ENCODE measurements at regions not wholly inside any gene's neighbourhood (a gene's known extent, or its start where the extent isn't known, plus 50 kb on each side); places are given as distances from the start of the nearest gene placed in this dataset.

DNA sequence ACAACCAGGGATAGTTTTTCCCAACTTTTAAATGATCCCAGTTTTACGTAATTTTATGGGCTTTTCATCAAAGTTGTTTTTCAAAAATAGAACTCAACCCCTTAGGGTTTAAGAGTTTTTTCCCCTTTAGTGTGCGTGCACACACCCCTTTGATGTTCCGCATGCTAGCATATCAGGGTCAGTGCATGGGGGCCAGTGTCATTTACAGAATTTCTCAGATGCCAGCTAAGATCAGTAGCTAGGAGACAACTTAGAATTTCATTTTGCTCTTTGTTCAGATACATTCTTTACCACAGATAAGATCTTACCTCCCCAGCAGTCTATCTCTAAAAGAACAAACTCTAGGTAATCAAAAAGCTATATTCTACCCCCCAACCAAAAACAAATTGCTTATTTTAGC is 238.5 kb upstream of the SASH1 start:
- no peak for DNase-seq (ENCODE audit: low read depth)

DNA sequence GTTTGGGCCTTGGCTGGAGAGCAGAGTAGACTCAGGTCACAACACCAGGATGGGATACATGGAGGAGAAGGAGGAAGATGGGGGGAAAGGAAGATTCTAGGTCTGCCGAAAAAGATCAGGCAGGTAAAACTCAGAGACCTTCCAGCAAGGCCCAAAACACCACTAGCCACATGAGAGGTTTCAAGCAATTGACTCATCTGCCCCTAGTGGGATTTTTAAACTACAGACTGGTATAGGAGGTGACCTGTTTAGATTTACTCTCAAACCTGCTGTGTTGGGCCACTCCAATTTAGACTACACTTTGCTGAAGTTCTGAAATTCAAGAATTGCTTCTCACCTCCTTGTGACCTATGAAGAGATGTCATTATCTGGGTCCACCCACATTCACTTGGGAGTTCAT is 236.9 kb upstream of the SASH1 start:
- no peak for DNase-seq (ENCODE audit: low read depth)

DNA sequence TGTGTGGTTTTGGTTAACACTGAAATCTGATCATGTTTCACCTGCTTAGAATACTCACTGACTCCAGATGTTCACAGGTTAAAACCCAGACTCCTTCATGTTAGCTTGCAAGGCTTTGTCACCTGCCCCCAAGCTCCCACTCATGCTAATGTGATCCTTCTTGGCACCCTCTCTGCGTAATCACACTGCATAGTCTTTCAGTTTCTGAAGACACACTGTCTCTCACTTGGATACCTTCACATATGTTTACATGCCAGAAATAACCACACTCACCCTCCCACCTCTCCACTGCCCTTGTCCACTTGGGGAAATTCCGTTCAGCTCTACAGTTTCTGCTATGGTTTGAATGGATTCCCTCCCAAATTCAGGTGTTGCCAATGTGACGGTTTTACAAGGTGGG is 234.7 kb upstream of the SASH1 start:
- no peak for DNase-seq (ENCODE audit: low read depth)

DNA sequence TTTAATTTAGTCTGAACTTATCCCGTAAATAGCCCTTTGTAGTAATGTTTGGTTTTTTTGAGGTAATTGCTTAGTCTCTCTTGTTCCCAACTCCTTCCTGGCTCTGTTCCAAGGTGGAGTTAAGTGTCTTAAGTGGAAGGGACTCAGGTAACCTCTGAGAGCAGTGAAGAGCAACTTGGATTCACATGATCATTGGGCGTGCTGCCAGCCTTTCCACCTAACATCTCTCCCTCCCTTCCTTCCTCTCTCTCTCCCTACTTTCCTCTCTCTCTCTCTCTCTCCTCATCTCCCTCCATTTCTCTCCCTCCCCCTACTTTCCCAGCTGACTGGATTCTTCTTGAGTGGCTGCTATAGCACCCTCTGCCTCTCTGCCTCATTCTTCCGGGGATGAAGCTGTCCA is 232.9 kb upstream of the SASH1 start:
- DNase-seq (ENCODE audit: low read depth): no peak

DNA sequence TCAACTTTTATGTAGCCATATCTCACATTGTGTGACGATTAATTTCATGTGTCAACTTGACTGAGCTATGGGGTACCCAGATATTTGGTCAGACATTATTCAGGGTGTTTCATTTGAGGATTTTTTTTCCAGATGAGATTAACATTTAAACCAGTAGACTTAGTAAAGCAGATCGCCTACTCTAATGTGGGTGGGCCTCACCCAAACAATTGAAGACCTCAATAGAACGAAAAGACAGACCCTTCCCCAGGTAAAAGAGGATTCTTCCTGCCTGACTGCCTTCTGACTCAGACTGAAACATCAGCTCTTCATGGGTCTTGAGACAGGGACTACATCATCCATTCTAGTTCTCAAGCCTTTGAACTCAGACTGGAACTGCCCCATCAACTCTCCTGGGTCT is 231.7 kb upstream of the SASH1 start:
- DNase-seq (ENCODE audit: low read depth): no peak

DNA sequence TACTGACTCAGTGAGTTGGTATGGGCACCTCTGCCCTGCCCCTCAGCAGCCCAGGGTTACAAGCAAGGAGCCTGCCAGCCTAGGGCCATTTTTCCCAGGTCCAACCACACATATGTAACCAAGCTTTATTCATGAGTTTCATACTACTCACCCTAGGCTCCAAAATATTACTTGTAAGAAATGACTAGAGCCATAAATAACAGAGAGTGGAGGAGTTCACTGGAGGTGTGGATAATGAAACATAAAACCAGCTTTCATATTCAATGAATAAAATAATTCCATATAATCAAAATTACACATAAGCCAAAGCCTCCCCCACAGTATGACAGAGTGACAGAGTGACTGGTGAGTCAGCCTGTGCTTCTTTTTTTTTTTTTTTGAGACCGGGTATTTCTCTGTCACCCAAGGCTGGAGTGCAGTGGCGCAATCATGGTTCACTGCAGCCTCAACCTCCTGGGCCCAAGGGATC is 229.8 kb upstream of the SASH1 start:
- no peak for DNase-seq (ENCODE audit: low read depth)

DNA sequence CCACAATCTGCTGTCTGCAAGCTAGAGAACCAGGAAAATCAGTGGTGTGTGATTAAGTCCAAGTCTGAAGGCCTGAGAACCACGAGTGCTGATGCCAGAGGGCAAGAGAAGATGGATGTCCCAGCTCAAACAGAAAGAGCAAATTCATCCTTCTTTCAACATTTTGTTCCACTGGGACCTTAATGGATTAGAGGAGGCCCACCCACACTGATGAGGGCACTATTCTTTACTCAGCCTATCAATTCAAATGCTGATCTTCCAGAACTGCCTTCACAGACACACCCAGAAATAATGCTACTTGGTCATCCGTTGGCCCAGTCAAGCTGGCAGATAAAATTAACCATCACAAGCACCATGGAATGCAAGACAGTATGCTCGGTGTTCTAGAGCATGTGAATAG is 226.6 kb upstream of the SASH1 start:
- no peak for DNase-seq (ENCODE audit: low read depth)

DNA sequence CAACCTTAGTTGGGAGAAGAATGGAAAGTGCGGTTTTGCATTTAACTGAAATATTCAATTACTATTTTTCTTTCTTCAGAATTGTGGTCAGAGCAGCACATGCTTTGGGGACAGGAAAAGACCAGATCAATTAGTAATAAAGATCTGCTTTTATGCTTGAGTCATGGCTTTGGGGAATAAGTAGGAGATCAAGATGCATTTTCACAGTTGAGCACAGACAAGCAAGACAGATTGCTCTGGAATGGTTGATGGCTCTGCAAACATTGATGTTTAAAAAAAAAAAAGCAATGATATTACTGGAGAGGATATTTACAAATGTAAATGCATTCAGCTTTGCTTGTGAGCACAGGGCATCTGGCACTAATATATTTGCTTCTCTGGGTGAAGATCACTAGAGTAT is 224.4 kb upstream of the SASH1 start:
- no peak for DNase-seq (ENCODE audit: low read depth)

DNA sequence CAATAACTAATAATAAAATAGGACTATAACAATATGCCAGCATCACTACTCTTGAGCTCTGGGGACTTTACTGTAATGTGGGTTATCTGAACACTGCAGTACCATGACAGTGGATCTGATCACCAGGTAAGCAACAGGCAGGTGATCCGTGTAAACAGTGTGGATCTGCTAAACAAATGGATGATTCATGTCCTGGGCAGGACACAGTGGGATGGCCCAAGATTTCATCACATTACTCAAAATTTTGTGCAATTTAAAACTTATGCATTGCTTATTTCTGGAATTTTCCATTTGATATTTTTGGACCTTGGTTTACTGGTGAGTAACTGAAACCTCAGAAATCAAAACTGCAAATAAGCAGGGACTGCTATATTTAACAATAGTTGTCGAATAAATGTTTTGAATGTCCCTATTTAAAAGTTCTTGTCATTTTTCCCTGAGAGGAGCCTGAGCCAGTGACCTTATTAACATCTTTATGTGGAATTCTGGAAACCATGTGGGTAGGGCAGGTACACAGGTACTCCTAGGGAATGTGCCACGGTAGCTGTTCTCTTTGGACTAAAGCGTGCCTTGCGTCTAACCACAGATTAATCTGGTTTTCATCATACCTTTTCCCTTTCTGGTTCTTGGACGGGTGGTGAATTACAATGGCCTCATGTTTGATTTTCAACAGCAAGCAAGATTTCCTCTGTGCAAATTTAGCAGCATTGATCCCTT is 214.5 kb upstream of the SASH1 start:
- peak; percentile 10 for DNase-seq (ENCODE audit: low read depth)

DNA sequence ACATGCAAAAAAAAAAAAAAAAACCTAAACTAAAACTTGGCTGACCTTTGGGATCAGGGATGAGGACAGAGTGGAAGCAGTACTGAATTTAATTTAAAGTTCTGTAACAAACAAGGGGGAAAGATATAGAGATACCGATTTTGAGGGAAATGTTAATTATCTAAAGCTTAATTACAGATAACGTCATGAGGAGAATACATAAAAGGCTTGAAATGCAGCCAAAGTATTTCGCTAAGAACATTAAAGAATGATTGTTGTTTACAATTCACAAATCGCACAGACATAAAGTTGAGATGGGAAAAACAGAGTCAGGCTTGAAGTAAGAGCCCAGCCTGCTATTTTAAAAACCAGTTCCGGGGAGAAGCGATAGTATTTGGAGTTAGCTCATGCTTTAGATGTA is 208.0 kb upstream of the SASH1 start:
- DNase-seq (ENCODE audit: low read depth): no peak

DNA sequence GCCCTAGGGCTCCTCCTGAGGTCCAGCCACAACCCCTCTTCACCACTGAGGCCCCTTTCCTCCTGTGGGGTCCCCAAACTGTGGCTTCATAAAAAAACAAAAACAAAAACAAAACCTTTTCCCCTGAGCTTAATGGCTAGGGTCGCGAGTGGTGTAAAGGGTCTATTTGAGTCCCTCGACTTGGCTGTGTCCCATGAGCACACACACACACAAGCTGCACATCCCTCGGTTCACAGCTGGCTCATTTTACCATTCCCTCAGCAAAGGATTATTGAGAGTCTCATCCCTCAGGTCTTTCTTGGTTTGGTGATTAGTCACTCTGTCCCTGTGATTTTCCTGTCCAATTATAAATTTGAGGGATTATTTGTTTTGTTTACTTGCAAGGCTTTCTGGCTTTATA is 206.1 kb upstream of the SASH1 start:
- DNase-seq (ENCODE audit: low read depth): no peak

DNA sequence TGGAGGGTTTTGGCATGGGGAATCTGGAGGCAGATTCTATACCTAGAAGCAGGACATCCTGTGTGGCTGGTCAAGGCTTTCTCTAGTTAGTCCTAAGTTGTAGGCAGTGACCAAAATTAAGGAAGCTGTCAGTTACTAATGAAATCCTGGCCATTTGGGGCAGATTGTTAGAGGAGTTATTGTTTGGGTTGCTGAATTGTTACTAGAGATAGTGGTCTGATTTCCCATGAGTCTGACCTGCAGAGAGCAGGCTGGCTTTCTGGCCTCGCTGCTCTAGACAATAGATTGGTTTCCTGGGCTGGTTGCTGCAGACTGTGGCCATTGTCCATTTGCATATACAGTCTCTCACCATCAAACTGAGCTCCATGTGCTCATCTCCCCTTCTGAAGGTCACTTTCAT is 205.0 kb upstream of the SASH1 start:
- no peak for DNase-seq (ENCODE audit: low read depth)

DNA sequence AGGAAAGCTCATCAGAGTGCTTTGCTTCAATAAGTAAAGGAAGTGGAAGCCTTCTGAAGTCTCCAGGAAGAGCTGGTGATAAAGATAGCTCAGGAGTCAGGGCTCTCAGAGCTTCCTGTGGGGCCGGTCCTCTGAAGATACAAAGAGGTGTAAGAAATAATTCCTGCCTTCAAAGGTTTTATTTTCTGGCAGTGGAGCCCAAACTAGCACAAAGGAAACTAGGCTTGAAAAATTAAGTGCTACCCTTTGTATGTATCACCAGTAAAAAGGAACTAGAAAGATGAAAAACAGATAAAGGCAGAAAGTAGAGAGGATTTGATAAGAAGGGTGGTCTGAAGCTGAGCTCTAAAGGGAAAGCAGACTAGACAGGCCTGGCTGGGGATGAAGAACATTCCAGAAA is 204.1 kb upstream of the SASH1 start:
- DNase-seq (ENCODE audit: low read depth): no peak

DNA sequence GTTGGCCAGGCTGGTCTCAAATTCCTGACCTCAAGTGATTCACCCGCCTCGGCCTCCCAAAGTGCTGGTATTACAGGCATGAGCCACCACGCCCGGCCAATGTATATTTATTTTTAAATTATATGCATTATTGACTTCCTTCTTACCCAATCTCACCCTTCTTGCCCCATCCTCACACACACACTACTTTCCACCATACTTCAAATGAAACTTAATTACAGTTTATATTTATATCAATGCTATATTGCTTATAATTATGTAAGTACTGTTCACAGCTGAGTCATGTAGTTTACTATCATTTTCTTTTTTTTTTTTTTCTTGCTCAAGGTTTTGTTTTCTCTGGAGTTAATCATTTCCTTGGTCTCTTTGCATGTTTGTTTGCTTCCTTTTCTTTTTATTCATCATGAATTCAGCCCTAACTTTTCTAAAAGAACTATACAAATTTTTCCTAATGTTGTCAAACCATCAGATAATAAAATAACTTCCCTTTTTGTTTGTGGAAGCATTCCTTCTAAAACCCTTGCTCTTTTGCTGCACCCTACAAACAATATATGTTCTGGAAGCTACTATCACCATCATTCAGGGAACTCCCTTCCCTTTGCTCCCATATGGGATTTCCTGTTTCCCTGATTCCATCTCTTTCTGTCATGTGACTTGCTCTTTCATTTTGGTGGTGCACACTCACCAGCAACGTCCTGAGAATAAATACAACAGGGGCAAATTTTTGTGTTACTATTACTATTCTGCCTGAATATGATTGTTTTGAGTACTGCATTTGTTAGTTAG is 201.7 kb upstream of the SASH1 start:
- peak; percentile 51 for DNase-seq (ENCODE audit: low read depth)

DNA sequence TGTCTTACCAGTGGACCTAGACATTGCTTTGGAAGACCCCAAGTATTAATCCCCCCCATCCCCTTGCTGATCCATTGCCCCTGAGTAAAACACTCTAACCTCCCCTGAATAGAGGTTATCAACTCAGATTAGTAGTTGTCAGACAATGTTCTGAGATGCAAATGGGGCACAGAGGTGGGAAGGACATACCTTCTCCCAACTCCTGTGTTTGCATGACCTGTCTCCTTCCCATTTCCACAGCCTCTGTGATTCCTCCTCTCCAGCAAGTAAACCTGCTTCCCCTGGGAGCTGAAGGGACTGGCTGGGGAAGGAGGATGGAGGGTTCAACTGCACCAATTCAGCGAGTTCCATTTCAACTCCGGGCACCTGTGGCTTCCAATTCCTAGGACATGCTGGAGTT is 199.8 kb upstream of the SASH1 start:
- DNase-seq (ENCODE audit: low read depth): no peak

DNA sequence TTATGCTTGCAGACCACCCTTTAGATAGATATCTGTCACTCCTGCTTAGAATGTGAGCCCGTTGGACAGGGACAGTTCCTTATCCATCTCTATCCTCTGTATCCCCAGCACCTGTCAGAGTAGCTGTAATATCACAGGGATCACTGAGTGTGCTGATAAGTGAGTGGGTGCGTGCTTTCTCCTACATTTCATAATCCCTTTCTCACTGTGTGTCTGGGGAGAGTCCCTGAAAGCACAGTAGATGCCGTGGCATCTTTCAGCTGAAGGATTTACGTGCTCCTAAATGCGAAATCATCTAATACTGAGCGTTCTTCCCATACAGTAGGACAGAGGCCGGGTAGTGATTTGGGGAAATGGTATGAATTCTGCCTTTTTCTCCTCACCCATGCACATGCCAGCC is 198.9 kb upstream of the SASH1 start:
- no peak for DNase-seq (ENCODE audit: low read depth)

DNA sequence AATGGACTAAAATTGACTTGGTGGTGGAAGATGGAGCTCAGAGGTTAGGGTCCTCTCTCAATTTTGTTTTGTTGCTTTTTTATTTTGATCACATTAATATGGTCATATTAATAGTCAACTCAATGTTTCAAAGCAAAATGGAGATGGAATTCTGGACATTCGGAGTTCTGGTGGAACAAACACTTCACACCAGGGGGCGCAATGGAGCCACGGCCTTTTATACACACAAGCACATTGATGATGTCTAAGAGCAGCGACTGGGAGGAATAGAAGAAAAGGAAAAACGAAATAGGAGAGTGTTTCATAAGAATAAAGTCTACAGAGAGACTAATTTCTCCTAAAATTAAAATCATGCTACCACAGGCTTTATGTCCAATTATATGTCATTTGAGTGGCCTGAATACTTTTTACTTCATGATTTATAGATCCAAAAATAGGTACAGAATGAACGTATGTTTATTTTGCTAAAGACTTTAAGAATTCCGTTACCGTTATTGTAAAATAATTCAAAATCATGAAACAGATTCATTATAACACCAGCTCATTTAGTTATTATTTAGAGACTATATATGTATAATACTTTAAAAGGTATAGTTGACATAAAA is 197.6 kb upstream of the SASH1 start:
- DNase-seq (ENCODE audit: low read depth): peak; percentile 83

DNA sequence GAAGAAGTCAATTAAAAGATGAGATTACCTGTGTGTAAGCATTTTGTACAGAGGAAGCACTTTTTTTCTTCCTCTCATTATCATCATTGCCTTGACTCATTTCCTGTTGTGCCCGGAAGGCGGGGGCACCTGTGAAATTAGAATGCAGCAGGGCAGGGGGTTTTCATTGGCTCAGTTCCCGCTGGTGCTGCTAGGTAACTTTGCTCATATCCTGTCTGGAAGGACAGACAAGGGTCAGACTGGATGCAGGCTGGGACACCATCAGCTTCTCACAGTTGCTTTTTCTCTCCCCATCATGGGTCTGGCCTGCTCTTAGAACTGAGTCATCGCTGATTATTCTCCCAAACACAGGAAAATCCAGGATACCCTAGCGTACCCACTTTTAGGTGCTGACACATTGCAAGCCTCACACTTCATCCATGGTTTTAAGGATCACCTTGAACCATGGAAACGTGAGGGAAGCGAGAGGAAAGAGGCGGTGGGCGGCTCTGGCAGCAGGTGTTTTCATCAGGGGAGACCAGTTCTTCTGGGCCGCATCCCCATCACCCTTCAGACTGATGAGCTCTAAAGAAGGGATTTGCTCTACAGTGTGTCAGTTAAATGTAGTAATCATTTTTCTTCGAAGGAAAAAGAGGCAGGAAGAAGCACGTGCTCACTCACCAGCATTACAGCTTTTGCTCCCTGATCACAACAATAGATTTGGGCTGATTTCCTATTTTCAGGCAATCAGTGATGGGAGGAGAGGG is 195.7 kb upstream of the SASH1 start:
- peak; percentile 72 for DNase-seq (ENCODE audit: low read depth)

DNA sequence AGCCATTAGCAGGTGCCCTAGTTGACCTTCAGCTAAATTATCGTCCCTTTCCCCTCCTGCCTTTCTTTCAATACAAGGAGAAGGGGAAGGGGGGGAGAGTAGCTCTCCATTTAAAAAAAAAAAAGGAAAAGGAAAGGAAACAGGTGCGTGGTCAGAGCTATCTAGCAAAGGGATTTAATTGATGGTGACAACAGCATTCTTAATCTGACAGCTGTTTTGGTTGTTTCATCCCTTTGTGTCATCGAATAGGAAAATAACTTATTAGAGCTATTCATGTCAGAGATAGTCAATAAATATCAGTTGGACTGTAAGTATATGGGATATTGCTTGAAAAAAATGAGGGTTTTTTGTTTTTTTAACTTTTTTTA is 195.2 kb upstream of the SASH1 start:
- no peak for DNase-seq (ENCODE audit: low read depth)

DNA sequence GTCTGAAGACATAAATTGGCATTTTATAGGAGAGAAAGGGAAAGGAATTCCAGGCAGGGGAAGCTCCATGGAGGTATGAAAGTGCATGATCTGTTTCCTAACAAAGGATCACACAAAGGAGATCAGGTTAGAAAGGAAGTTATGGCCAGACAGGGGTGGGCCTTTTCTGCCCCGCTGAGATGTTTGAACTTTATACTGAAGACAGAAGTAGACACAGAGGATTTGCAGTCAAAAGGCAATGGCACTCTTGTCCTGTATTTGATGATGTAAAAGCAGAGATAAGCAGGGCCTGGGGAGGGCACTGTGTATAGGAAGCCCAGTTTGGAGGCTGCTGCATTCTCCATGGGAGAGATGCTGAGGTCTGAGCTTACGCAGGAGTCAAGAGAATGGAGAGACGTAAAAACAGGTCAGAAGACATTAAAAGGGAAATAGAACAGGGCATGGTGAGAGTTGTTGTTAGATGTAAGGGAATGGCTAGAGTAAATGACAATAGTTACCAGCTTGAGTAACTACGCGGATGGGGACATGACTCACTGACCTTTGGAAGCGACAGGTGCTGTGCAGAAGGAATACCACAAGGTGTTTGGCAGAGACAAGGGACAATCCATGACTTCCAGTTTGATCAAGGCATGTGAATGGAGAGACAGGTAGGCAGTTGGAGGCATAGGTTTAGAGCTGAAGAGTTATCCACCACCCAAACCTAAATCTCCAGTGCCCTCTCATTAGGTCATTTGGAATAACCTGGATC is 190.6 kb upstream of the SASH1 start:
- DNase-seq (ENCODE audit: low read depth): no peak

DNA sequence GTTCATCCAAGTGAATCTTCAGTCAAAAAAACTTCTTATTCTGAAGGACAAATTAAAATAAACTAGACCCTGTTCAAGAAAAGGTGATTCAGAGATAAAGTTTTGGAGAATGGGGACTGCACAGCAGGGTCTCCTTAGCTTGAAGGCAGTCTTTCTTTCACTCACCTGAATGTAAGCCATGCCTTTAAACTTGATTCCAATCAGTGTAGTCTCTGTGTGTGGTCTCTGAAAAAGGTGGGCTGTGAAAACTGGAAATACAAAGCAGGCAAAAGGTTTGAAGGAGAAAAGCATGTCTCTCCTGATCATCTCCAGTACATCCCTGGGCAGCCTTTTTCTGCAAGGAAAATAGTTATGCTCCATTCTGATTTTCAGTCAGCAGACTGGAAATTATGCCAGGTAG is 188.0 kb upstream of the SASH1 start:
- no peak for DNase-seq (ENCODE audit: low read depth)

DNA sequence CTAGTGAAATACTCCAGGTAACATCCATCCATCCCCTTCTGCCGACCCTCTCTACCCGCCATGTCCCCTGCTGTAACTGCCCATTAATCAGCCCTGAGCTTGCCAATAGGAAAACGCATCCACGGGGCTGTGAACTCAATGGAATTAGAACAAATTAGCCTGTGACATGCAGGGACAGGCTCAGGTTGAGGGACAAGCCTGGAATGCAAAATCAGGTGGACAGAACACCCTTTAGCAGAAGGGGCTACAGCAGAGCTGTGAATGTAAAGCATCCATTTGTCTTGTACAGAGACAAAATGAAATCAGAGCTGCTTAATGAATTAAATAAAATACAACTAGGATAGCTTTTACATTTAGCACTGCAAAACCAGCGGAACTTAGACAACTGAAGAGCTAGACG is 187.3 kb upstream of the SASH1 start:
- DNase-seq (ENCODE audit: low read depth): no peak
